GM12878 (cell line): ENCODE measurements at regions not wholly inside any gene's neighbourhood (a gene's known extent, or its start where the extent isn't known, plus 50 kb on each side); places are given as distances from the start of the nearest gene placed in this dataset.

Source experiments
- ATAC-seq: fragments of 200-7000 bp; cut with Tn5 transposase; 3 replicates; pipeline ENCODE4 v1.9.1; 2020; ENCODE audit warnings: mild to moderate bottlenecking, moderate library complexity
- BruUV-seq: library from RNA; stranded (reverse); fragments of 400-500 nt; replicated peaks from 2 replicates; lab custom pipeline; 2021; lab: Mats Ljungman, UMichigan
- CTCF ChIA-PET: fragments of 300-600 bp; sonication (Branson Sonifier 250); formaldehyde crosslinking; extraction: SDS; loops from one replicate; lab custom pipeline; 2021; ENCODE audit warnings: inconsistent platforms; lab: Yijun Ruan, JAX
- POLR2A ChIA-PET: fragments of 350-600 bp; formaldehyde crosslinking; extraction: SDS; loops from one replicate; lab custom pipeline; 2021; ENCODE audit warnings: inconsistent platforms; lab: Charles Lee
- RAD21 ChIA-PET: fragments of 300-600 bp; sonication (Branson Sonifier 250); formaldehyde crosslinking; loops from one replicate; lab custom pipeline; 2023; ENCODE audit warnings: antibody characterized with exemption; ENCODE audit not compliant: unreplicated experiment; lab: Charles Lee
- SMC1A ChIA-PET: fragments of 300-600 bp; sonication (Branson Sonifier 250); formaldehyde crosslinking; loops from one replicate; lab custom pipeline; 2023; ENCODE audit not compliant: unreplicated experiment, uncharacterized antibody; lab: Charles Lee
- DNase-seq: peaks from one replicate; pipeline ENCODE4 v3.0.0-alpha.2; 2011; ENCODE audit warnings: low read depth, low spot score
- FAIRE-seq: peaks from 3 replicates; lab custom pipeline; 2011; peaks lifted over from hg19 to GRCh38; lab: Jason Lieb, UNC
- H2AFZ ChIP-seq: 2 replicates; pipeline ENCODE4 v1.6.0; 2011; ENCODE audit warnings: low read depth, low read length, control low read depth; ENCODE audit not compliant: control insufficient read depth
- H3K27ac ChIP-seq: 2 replicates; pipeline ENCODE4 v1.5.1; 2011; ENCODE audit warnings: control low read depth; ENCODE audit not compliant: control insufficient read depth, insufficient read depth
- H3K27me3 ChIP-seq, 2 experiments: replicated peaks in 1 of 2; 2 replicates each; pipeline versions ENCODE4 v1.6.0 to v1.6.1; 2011; ENCODE audit warnings: low read length in 1 of 2; ENCODE audit not compliant: control insufficient read depth in 2 of 2, insufficient read depth in 2 of 2
- H3K36me3 ChIP-seq, 2 experiments: 2 replicates each; pipeline ENCODE4 v1.5.1; 2011; ENCODE audit warnings: low read length in 1 of 2; ENCODE audit not compliant: control insufficient read depth in 2 of 2, insufficient read depth in 2 of 2
- H3K4me1 ChIP-seq: 2 replicates; pipeline ENCODE4 v1.6.1; 2011; ENCODE audit warnings: mild to moderate bottlenecking, low read length, moderate library complexity, mixed read lengths; ENCODE audit not compliant: control insufficient read depth, insufficient read depth
- H3K4me2 ChIP-seq: 2 replicates; pipeline ENCODE4 v1.6.0; 2011; ENCODE audit warnings: control low read depth; ENCODE audit not compliant: control insufficient read depth, insufficient read depth
- H3K4me3 ChIP-seq: fragments of 200-600 bp; sonication (generic); 2 replicates; pipeline ENCODE4 v1.5.1; 2016
- H3K79me2 ChIP-seq: 2 replicates; pipeline ENCODE4 v1.6.0; 2011; ENCODE audit warnings: low read length; ENCODE audit not compliant: control insufficient read depth, insufficient read depth
- H3K9ac ChIP-seq: 2 replicates; pipeline ENCODE4 v1.8.0; 2011; ENCODE audit warnings: low read length, control low read depth, mixed read lengths; ENCODE audit not compliant: control insufficient read depth, insufficient read depth
- H3K9me3 ChIP-seq: replicated peaks from 3 replicates; pipeline ENCODE4 v1.5.1; 2011; ENCODE audit warnings: mild to moderate bottlenecking, low read length; ENCODE audit not compliant: control insufficient read depth, insufficient read depth
- H4K20me1 ChIP-seq: 2 replicates; pipeline ENCODE4 v1.6.0; 2011; ENCODE audit not compliant: control insufficient read depth, insufficient read depth
- ASH2L ChIP-seq: fragments of 300-600, 200-600 bp; sonication (generic); IDR thresholded peaks from 2 replicates; pipeline ENCODE4 v1.6.1; 2017; ENCODE audit warnings: low read depth, mild to moderate bottlenecking, borderline replicate concordance
- BMI1 ChIP-seq: fragments of 450-650 bp; IDR thresholded peaks from 2 replicates; pipeline ENCODE4 v1.6.1; 2016; ENCODE audit warnings: mild to moderate bottlenecking, moderate library complexity, borderline replicate concordance
- CHD4 ChIP-seq: fragments of 200-600 bp; sonication (generic); IDR thresholded peaks from 2 replicates; pipeline ENCODE4 v1.6.1; 2016; ENCODE audit warnings: mild to moderate bottlenecking
- CUX1 ChIP-seq: IDR thresholded peaks from 2 replicates; pipeline ENCODE4 v1.6.1; 2012; ENCODE audit warnings: improper control_type of control experiment, low read depth, low read length; ENCODE audit not compliant: insufficient replicate concordance
- IKZF2 ChIP-seq, 2 experiments: fragments of 450-650 bp; IDR thresholded peaks; 2 replicates each; pipeline ENCODE4 v1.6.1; 2017; ENCODE audit warnings: mild to moderate bottlenecking in 2 of 2, moderate library complexity in 2 of 2
- MEF2B ChIP-seq: fragments of 450-650 bp; IDR thresholded peaks from 2 replicates; pipeline ENCODE4 v1.6.1; 2018; ENCODE audit warnings: mild to moderate bottlenecking, moderate library complexity; ENCODE audit not compliant: partially characterized antibody, poor library complexity, severe bottlenecking
- MYB ChIP-seq: fragments of 150-350 bp; IDR thresholded peaks from 2 replicates; pipeline ENCODE4 v1.6.1; 2014; ENCODE audit warnings: mild to moderate bottlenecking, low read depth, low read length, borderline replicate concordance
- PBX3 ChIP-seq: IDR thresholded peaks from 2 replicates; pipeline ENCODE4 v1.6.1; 2011; ENCODE audit warnings: mild to moderate bottlenecking, low read depth, low read length, moderate library complexity; ENCODE audit not compliant: insufficient replicate concordance
- PML ChIP-seq: IDR thresholded peaks from 2 replicates; pipeline ENCODE4 v1.6.1; 2012; ENCODE audit warnings: low read length, inconsistent platforms
- POLR2A ChIP-seq: IDR thresholded peaks from 2 replicates; pipeline ENCODE4 v1.6.1; 2011; ENCODE audit warnings: low read depth, mild to moderate bottlenecking, low read length
- SPI1 ChIP-seq: IDR thresholded peaks from 2 replicates; pipeline ENCODE4 v1.6.1; 2011; ENCODE audit warnings: low read depth, mild to moderate bottlenecking, low read length, moderate library complexity, borderline replicate concordance; ENCODE audit not compliant: insufficient read depth
- TARDBP ChIP-seq: IDR thresholded peaks from 2 replicates; pipeline ENCODE4 v1.6.1; 2016; ENCODE audit warnings: borderline replicate concordance
- TCF3 ChIP-seq: IDR thresholded peaks from 2 replicates; pipeline ENCODE4 v1.6.1; 2012; ENCODE audit warnings: low read depth, mild to moderate bottlenecking, low read length, borderline replicate concordance; ENCODE audit not compliant: insufficient read depth
- YBX1 ChIP-seq: fragments of 450-650 bp; IDR thresholded peaks from 2 replicates; pipeline ENCODE4 v1.6.1; 2016; ENCODE audit warnings: antibody characterized with exemption
- ZSCAN29 ChIP-seq: fragments of 450-650 bp; IDR thresholded peaks from 2 replicates; pipeline ENCODE4 v1.6.1; 2017; ENCODE audit warnings: mild to moderate bottlenecking, moderate library complexity
- WGBS: methylation state at CpG from one replicate; pipeline ENCODE4 v1.1.6; 2016; ENCODE audit warnings: low lambda C conversion rate; ENCODE audit not compliant: insufficient replicate concordance, insufficient coverage; ENCODE audit errors: missing lambda C conversion rate; 5-methylcytosine and 5-hydroxymethylcytosine counted together
- in situ Hi-C: fragments of 300-500 bp; cut with MboI; formaldehyde crosslinking; loops from 9 replicates; pipeline ENCODE4 v1.14.3; 2018; ENCODE audit warnings: mixed read lengths
- intact Hi-C: fragments of 100-400 bp; cut with micrococcal nuclease; formaldehyde crosslinking; loops from one replicate; pipeline ENCODE4 v1.14.2; 2022; ENCODE audit not compliant: unreplicated experiment
- TF ChIP-seq, protein P1 (sequence below): fragments of 450-650 bp; IDR thresholded peaks from 2 replicates; pipeline ENCODE4 v1.6.1; 2017; ENCODE audit warnings: mild to moderate bottlenecking, moderate library complexity

DNA sequence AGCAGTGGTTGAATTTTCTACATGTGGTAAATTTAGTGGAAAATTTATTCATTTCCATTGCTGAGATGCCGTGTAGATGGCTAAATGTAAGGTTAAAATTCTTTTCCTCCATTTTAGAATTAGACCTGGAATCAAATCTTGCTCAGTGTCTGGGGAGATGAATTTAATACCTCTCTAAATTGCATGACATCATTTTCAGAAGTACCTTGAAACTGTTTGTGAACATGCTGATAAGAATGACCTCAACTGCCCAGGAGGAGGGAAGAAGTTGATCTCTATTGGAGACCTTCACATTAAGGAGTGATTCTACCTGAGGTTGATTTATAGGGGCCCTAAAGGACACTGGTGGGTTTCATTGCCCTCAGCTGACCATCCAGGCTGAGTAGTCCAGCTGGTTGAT lies 116.7 kb upstream of the EGFLAM start:
- intact Hi-C loops: no loop called here
- Histone ChIP-seq H3K27me3 (no peaks in the 10 kb centered on the region; a peak in 1 of 4 replicates), H3K4me2 (no peak overlapping the region), H3K9me3 (no peaks in the 10 kb centered on the region), H3K27ac (no peak overlapping the region), H2AFZ (no peak overlapping the region), H4K20me1 (no peaks in the 10 kb centered on the region), H3K4me1 (no peaks in the 10 kb centered on the region), H3K4me3 (no peak overlapping the region), H3K79me2 (no peaks in the 10 kb centered on the region), H3K36me3 (no peaks in the 10 kb centered on the region)
- in situ Hi-C loops: no loop called here
- ChIA-PET CTCF (no interaction called here), POLR2A (no interaction called here), SMC1A (no interaction called here)
- FAIRE-seq (no peak), DNase-seq (no peak)
- no TSS peak for BruUV-seq
- 6% methylated on average over 1 of the region's 1 CpG for WGBS
- no peak for TF ChIP-seq SPI1
- TF ChIP-seq IKZF2 (IDR thresholded peaks at IDR 0.05): no peak
- TF ChIP-seq YBX1: no peak
- TF ChIP-seq BMI1: no peak
- TF ChIP-seq POLR2A: no peak
- TF ChIP-seq, protein P1, sequence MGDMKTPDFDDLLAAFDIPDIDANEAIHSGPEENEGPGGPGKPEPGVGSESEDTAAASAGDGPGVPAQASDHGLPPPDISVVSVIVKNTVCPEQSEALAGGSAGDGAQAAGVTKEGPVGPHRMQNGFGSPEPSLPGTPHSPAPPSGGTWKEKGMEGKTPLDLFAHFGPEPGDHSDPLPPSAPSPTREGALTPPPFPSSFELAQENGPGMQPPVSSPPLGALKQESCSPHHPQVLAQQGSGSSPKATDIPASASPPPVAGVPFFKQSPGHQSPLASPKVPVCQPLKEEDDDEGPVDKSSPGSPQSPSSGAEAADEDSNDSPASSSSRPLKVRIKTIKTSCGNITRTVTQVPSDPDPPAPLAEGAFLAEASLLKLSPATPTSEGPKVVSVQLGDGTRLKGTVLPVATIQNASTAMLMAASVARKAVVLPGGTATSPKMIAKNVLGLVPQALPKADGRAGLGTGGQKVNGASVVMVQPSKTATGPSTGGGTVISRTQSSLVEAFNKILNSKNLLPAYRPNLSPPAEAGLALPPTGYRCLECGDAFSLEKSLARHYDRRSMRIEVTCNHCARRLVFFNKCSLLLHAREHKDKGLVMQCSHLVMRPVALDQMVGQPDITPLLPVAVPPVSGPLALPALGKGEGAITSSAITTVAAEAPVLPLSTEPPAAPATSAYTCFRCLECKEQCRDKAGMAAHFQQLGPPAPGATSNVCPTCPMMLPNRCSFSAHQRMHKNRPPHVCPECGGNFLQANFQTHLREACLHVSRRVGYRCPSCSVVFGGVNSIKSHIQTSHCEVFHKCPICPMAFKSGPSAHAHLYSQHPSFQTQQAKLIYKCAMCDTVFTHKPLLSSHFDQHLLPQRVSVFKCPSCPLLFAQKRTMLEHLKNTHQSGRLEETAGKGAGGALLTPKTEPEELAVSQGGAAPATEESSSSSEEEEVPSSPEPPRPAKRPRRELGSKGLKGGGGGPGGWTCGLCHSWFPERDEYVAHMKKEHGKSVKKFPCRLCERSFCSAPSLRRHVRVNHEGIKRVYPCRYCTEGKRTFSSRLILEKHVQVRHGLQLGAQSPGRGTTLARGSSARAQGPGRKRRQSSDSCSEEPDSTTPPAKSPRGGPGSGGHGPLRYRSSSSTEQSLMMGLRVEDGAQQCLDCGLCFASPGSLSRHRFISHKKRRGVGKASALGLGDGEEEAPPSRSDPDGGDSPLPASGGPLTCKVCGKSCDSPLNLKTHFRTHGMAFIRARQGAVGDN: no peak
- no peak for TF ChIP-seq TCF3
- no peak for TF ChIP-seq PML
- no peak for TF ChIP-seq CUX1
- TF ChIP-seq ZSCAN29: no peak
- no peak for TF ChIP-seq ASH2L
- TF ChIP-seq CHD4: no peak
- no peak for TF ChIP-seq MEF2B
- no peak for TF ChIP-seq MYB
- TF ChIP-seq TARDBP: no peak
- no peak for TF ChIP-seq PBX3
- TF ChIP-seq, all 136 proteins: peak for 0
- no peak overlapping the region for H3K9ac ChIP-seq
- no peak for ATAC-seq
- RAD21 ChIA-PET: no interaction called here
